IMR-90 (cell line): ENCODE measurements at regions not wholly inside any gene's neighbourhood (a gene's known extent, or its start where the extent isn't known, plus 50 kb on each side); places are given as distances from the start of the nearest gene placed in this dataset.
"Not testable (repeated sequence)": the region's sequence is repeated elsewhere in the genome, so short reads cannot be mapped to it uniquely, and the experiment has no call there.

Source experiments
- CTCF ChIP-seq: conservative IDR thresholded peaks from 2 replicates; pipeline ENCODE4 v1.5.1; 2012; ENCODE audit warnings: mild to moderate bottlenecking, low read depth, low read length, improper control_type of control experiment
- POLR2A ChIP-seq: IDR thresholded peaks from 2 replicates; pipeline ENCODE4 v1.6.1; 2012; ENCODE audit warnings: mild to moderate bottlenecking, low read depth, low read length
- SMC3 ChIP-seq: fragments of 150-350 bp; IDR thresholded peaks from 2 replicates; pipeline ENCODE4 v1.6.1; 2016; ENCODE audit warnings: low read depth, mild to moderate bottlenecking, antibody characterized with exemption, low read length, moderate library complexity

DNA sequence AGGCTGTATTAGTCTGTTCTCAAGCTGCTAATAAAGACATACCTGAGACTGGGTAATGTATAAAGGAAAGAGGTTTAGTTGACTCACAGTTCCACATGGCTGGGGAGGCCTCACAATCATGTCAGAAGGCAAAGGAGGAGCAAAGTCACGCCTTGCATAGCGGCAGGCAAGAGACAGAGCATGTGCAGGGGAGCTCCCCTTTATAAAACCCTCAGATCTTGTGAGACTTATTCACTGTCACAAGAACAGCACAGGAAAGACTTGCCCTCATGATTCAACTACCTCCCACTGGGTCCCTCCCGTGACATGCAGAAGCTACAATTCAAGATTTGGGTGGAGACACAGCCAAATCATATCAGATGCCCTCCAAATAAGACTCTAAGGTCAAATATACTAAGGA, 139.4 kb upstream of the TOP1 start:
- not testable (repeated sequence) for TF ChIP-seq CTCF, POLR2A, SMC3
